ENCODE measurements at regions not wholly inside any gene's neighbourhood (a gene's known extent, or its start where the extent isn't known, plus 50 kb on each side); places are given as distances from the start of the nearest gene placed in this dataset.
A peak's percentile ranks its signal among the peaks of the same experiment; 100 is the strongest.
"Not testable (repeated sequence)": the region's sequence is repeated elsewhere in the genome, so short reads cannot be mapped to it uniquely, and the experiment has no call there.

GRCh38 chr14:89743828-89744227 is 210.7 kb downstream of the EFCAB11 start:
- no peak for DNase-seq

- DNase-seq = no peak
Measured at GRCh38 chr14:89740241-89740640, 214.3 kb downstream of the EFCAB11 start.

DNA sequence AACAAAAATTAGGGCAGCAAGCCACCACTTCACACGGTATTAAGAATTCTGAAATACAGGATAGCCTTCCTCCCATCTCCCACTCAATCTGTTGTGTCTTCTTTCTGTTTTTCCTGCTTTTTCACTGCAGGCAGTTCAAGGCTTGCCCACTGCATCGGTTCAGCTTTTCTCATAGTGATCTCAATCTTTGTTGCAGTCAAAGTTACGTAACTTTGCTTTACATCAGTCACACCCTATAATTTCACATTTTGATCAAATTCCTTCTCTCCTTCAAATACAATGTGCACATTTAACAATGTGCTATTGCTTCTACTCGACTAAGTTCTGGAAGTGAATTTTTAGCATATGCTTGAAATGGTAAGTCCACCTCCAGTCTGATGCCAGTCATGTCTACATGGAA is 217.6 kb downstream of the EFCAB11 start:
- DNase-seq = no peak

GRCh38 chr14:89731396-89731933 is 223.1 kb downstream of the EFCAB11 start:
- no peak for DNase-seq

DNA sequence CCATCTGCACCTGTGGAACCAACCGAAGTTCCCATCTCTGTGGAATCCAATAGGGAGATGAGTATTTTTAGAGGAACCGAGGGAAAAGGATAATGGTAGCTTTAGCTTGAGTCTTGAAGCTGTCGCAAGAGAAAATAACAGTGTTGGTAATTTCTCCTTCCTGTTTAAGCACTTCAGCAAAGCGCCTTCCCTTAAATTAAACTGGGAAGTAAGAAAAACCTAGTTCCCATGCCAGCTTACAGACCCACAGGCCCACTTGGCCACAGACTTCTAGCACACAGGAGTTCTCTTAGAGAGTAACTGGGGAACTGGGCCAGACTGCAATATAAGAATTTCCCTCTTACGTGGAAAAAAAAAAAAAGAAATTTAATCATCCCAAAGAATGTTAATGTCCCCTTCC is 223.8 kb downstream of the EFCAB11 start:
- no peak for DNase-seq

DNA sequence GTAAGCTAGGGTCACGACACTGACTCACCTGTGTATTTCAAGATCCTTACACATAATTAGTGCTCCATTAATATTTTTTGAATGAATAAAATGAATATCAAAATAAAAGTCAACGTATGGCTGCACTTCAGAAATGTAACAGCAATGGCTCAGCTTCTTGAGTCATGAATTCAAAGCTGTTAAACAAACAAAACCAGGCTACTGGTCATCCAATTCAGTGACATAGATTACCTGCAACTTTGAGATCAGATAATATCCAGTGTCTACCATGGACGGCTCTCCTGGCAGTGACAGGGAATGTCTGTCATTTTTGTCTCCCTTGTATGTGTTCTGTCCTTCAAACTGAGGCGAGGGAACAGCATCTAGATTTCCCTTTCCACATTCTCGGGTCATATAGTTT is 225.6 kb downstream of the EFCAB11 start:
- no peak for DNase-seq

DNA sequence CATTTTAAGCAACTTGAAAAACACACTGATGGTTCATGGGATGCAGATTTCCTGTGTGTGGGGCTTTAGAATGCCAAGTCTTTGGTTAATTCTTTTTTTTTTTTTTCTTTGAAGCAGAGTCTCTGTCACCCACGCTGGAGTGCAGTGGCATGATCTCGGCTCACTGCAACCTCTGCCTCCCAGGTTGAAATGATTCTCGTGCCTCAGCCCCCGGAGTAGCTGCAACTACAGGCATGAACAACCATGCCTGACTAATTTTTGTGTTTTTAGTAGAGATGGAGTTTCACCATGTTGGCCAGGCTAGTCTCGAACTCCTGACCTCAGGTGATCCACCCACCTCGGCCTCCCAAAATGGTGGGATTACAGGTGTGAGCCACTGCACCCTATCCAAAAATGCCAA is 228.3 kb downstream of the EFCAB11 start:
- DNase-seq = not testable (repeated sequence)

- DNase-seq = no peak
Measured at GRCh38 chr14:89724628-89724960, 229.9 kb downstream of the EFCAB11 start.

GRCh38 chr14:89723930-89724627 is 230.5 kb downstream of the EFCAB11 start:
- no peak for DNase-seq

GRCh38 chr14:89721956-89722355 is 232.6 kb downstream of the EFCAB11 start:
- DNase-seq = no peak

DNA sequence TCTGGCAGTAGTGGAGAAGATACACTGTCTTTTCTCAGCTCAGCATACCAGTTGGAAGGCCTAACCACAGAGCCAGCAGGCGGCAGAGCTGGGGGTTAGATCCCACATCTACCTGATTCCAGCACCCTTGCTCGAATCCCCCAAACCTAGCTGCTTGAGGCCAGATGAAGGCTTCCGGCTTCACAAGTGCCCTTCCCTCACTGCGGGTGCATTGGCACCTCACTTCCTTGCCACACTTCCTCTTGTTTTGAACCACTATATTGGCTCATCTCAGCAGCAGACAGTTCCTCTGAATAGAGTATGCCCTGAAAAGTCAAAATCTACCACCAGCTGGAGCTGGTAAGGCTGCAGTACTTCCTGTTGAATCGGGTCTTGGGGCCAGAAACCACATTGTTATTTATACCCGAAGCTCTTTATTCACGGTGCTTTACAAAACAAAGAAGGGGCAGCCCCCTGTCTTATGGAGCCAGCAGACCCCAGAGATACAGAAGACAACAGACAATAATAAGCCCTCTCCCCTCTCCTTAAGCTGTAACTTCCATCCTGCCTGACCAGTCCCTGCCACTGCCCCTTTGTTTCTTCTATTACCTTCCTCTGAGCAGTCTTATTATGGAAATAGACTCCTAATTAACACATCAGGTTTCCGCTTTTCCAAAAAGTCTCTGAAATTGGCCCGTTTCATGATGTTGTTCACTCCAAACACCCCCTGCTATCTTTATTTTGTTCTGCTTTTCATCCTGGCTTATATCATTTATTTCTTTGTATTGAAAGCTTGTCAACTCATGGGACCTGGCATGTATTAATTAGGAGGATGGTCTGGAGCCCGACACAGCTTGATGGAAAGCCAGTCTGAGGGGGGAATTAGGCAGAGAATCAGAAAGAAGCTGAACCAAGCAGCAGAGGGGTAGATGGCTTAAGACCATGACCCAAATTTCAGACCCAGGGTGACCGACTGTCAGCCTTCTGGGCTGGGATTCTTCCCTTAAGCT is 233.5 kb downstream of the EFCAB11 start:
- peak; percentile 61 for DNase-seq

GRCh38 chr14:89720076-89720687 is 234.3 kb downstream of the EFCAB11 start:
- DNase-seq = no peak

- no peak for DNase-seq
Measured at GRCh38 chr14:89719366-89720075, 235.0 kb downstream of the EFCAB11 start.

- DNase-seq = no peak
Measured at GRCh38 chr14:89708982-89709625, 245.4 kb downstream of the EFCAB11 start.

DNA sequence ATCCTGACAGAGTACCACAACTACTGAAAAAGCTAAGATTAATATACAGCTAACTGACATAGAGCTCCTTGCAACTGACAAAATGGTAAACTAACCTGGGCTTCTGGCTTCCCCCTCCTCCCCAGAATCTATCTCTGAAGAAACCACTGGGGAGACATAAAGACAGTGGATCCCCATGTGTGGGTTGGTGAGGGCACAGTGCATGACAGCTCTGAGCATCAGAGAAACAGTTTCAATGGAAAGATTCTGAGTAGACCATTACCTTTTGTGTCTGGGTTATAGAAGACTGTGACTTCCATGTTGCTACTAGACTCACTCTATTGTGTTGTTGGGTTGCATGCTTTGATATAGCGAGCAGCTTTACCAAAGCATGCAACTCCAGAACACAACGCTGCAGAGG is 247.4 kb downstream of the EFCAB11 start:
- DNase-seq = no peak

DNA sequence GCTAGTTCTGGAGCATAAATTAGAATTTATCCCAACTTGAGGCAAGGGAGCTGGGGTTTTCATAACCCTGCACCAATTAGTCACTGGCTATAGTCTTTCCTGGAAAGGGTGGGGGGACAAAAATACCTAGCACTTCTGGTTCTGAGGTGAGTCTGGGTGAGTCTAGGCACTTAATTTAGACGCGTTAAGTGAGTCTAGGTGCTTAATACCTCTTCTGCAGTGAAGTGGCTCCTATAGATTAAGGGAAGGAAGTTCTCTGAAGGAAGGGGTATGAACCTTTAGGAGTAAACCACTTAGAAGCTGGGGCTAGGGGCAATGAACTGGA is 251.7 kb downstream of the EFCAB11 start:
- no peak for DNase-seq

DNA sequence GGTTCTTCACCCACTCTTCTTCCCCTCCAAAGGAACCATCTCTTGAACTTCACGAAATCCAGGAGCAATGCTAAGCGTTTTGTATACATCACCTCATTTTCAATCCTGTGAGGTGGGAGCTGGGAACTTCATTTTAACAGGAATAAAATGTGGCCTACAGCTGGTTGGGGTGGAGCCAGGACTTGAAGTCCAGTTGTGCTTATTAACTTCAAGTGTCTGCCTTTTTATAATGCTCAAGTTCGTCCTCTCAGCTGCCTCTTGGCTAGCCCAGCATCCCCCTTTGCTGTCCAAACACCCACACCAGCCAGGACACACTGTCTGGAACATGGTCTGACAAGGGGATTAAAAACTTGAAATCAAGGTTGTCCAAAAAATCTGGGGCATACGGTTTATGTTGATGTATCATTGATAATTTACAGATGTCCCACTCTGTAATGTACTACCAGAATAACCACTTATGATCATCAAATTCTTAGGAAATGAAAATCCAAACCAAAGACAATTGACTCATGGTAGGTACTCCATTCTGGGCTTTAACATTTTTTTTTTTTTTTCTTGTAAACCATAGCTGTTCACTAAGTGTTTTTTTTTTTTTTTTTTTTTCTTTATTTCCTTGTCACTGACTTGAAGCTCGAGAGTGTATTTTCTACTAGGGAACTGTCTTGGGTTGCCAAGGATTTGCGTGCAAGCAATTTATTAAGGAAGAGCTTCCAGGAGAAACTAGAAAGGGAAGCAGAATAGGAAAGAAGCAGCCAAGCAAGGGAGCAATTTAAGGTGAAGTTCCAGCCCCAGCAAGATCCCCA is 252.3 kb downstream of the EFCAB11 start:
- DNase-seq = no peak

DNA sequence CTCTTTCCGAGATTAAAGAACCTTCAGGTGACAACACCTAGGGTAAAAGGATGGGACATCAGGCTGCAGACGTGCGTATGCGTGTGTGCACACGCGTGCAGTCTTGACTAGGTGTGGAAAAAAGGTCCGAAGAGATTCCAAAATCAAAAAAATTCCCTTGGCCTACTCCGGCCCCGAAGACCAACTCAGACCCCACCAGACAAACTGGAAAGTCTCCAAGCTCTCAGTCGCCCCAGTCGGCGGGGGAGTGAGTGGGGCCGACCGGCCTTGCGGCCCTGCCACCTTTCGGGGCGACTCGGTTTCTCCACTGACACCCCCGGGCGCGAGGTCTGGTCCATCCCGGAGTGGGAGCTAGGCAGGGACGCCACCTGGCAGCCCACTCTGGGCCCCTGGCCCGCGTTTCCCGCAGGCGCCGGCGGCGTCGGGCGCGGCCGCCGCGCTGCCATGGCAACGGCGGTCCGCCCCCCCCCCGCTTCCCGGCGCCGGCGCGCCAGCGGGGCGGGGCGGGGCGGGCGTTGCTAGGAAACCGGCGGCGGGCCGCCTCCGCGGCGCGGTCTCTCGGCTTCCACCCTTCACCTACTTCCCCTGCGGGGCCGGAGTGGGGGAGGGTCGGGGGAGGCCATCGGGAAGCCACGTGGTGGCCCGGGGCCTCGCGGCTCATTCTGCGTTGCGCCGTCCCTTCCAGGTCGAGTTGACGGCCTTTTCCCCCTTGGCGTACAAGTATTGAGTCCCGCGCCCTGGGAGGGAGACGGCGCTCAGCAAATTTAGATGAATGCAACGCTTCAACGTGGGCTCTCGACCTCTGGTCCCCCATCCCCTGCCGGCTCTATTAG is 253.1 kb downstream of the EFCAB11 start:
- peak; percentile 77 for DNase-seq

DNA sequence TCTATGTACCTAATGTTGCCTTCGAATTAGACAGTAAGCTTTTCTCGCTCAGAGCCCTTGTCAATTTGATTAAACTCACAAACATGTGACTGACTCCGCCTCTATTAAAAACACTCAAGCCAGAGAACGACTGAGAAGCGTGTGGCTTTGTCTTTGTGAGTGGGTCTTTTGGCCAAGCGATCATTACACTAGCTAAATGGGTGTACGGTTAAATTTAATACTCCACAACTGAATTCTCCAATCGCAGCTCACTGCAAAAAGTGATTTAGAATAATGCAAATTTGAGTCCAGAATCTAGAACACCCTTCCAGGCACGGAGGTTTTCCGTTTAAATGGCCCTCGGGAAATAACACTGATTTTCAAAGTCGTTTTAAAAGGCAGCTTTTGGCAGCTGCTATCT is 253.7 kb downstream of the EFCAB11 start:
- DNase-seq = no peak

DNA sequence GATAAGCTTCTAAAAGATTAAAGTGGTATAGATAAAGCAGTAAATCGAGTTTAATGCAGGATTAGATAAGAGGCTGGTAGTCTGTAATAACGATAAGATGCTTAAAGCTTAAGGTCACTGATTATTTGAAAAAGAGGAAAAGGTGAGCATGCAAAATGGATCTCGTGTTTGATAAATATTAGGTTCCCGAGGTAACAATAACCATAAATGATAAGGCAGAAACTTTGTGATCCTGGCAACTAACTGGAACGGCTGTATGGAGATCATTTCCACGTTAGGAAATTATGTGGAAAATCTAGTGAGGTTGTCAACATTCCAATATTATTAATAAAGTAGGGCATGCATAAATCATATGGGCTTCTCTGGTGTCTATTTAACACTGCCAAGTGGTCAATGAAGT is 255.5 kb downstream of the EFCAB11 start:
- DNase-seq = no peak
